Parathyroid adenoma (tissue), 2 donors: ENCODE measurements at regions not wholly inside any gene's neighbourhood (a gene's known extent, or its start where the extent isn't known, plus 50 kb on each side); places are given as distances from the start of the nearest gene placed in this dataset.

Experiments
- H2AFZ ChIP-seq: fragments of 300-600 bp; sonication (generic); one replicate; pipeline ENCODE4 v1.7.0; 2017; ENCODE audit warnings: antibody characterized with exemption, mild to moderate bottlenecking
- H3K27ac ChIP-seq: fragments of 300-600 bp; sonication (generic); one replicate; pipeline ENCODE4 v1.7.0; 2017
- H3K27me3 ChIP-seq: fragments of 300-600 bp; sonication (generic); one replicate; pipeline ENCODE4 v1.7.0; 2017; ENCODE audit warnings: low read length; ENCODE audit not compliant: control insufficient read depth, insufficient read depth
- H3K36me3 ChIP-seq: fragments of 300-600 bp; sonication (generic); one replicate; pipeline ENCODE4 v1.7.0; 2017; ENCODE audit warnings: low read length; ENCODE audit not compliant: control insufficient read depth, insufficient read depth
- H3K4me1 ChIP-seq: fragments of 300-600 bp; sonication (generic); one replicate; pipeline ENCODE4 v1.7.0; 2017; ENCODE audit warnings: control low read depth
- H3K4me2 ChIP-seq: fragments of 300-600 bp; sonication (generic); one replicate; pipeline ENCODE4 v1.7.0; 2017; ENCODE audit warnings: low read length
- H3K4me3 ChIP-seq: fragments of 300-600 bp; sonication (generic); one replicate; pipeline ENCODE4 v1.7.0; 2017; ENCODE audit warnings: low read depth, low read length
- H3K79me2 ChIP-seq: fragments of 300-600 bp; sonication (generic); one replicate; pipeline ENCODE4 v1.7.0; 2017; ENCODE audit warnings: control low read depth
- H3K9ac ChIP-seq: fragments of 300-600 bp; sonication (generic); one replicate; pipeline ENCODE4 v1.7.0; 2017; ENCODE audit warnings: mild to moderate bottlenecking
- H3K9me3 ChIP-seq: fragments of 300-600 bp; sonication (generic); one replicate; pipeline ENCODE4 v1.7.0; 2017; ENCODE audit warnings: low read length; ENCODE audit not compliant: control insufficient read depth
- CTCF ChIP-seq: fragments of 300-600 bp; sonication (generic); IDR thresholded peaks from one replicate; pipeline ENCODE4 v1.7.0; 2017; ENCODE audit warnings: antibody characterized with exemption, mild to moderate bottlenecking
- donor health status: primary hyperparathyroidism.

GRCh38 chr13:97780486-97780885 is 173.0 kb upstream of the IPO5 start:
- Histone ChIP-seq H2AFZ (no peak overlapping the region), H3K36me3 (no peaks in the 10 kb centered on the region), H3K4me1 (no peaks in the 10 kb centered on the region), H3K79me2 (no peaks in the 10 kb centered on the region), H3K4me3 (no peak overlapping the region), H3K27me3 (no peaks in the 10 kb centered on the region), H3K27ac (no peak overlapping the region), H3K4me2 (no peak overlapping the region), H3K9me3 (no peaks in the 10 kb centered on the region), H3K9ac (no peak overlapping the region)
- TF ChIP-seq CTCF, result no peak

DNA sequence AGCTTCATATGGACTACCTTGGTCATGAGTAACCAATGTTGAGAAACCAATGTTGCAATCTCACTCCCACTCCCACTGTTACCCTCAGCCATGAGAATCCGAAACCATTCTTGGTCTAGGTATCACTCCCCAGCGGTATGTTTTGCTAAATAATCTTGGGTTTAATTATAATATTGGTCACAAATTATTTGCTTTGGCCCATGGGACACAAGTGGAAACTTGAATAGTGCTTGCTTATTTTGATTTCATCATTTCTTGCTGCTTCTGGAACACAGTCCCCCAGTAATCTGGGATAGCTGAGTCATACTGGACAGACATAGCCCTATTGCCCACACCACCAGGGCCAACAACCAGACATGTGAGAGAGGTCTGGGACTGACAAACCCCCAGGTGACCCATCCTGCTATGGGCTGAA is 171.6 kb upstream of the IPO5 start:
- Histone ChIP-seq H3K9ac (no peak overlapping the region), H3K36me3 (no peaks in the 10 kb centered on the region), H2AFZ (no peak overlapping the region), H3K4me1 (no peaks in the 10 kb centered on the region), H3K27ac (no peak overlapping the region), H3K79me2 (no peaks in the 10 kb centered on the region), H3K27me3 (no peaks in the 10 kb centered on the region), H3K4me2 (no peak overlapping the region), H3K4me3 (no peak overlapping the region), H3K9me3 (no peaks in the 10 kb centered on the region)
- TF ChIP-seq CTCF, result no peak

GRCh38 chr13:97786510-97786909 is 167.0 kb upstream of the IPO5 start:
- TF ChIP-seq CTCF, result no peak
- Histone ChIP-seq H3K9ac (no peak overlapping the region), H3K27me3 (no peaks in the 10 kb centered on the region), H3K4me3 (no peak overlapping the region), H3K27ac (no peak overlapping the region), H3K4me2 (no peak overlapping the region), H3K79me2 (no peaks in the 10 kb centered on the region), H3K4me1 (no peaks in the 10 kb centered on the region), H3K36me3 (no peaks in the 10 kb centered on the region), H2AFZ (no peak overlapping the region), H3K9me3 (no peaks in the 10 kb centered on the region)

DNA sequence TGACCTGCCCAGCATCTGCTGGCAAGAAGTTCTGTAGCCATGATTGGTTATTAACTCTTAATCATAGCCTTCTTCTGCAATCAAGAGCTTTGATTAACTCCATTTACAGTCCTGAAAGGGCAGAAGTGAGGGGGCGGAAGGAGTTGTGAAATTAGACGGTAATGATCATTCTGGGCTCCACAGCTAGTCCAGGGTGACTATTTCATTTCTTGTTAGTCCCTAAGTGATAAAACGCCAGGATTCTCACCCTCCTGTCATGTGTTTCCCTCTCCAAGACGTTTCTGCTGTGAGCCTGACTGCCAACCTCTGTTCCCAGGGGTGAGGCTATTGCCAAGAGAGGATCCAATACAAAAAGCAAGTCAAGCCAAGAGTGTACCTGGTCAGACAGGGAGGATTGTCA is 155.9 kb upstream of the IPO5 start:
- no peaks in the 10 kb centered on the region for H3K79me2 ChIP-seq
- no peak overlapping the region for H3K9ac ChIP-seq
- TF ChIP-seq CTCF, result no peak
- no peaks in the 10 kb centered on the region for H3K9me3 ChIP-seq
- H3K27ac ChIP-seq, result peak overlapping the region; percentile 7
- H3K36me3 ChIP-seq, result peaks cover 3% of the 10 kb centered on the region
- H2AFZ ChIP-seq, result peak overlapping the region; percentile 33
- H3K4me2 ChIP-seq, result no peak overlapping the region
- H3K4me1 ChIP-seq, result peaks cover 9% of the 10 kb centered on the region
- no peaks in the 10 kb centered on the region for H3K27me3 ChIP-seq
- H3K4me3 ChIP-seq, result no peak overlapping the region

GRCh38 chr13:97798171-97798821 is 155.2 kb upstream of the IPO5 start:
- H3K27me3 ChIP-seq, result no peaks in the 10 kb centered on the region
- no peak overlapping the region for H3K4me2 ChIP-seq
- TF ChIP-seq CTCF, result no peak
- no peak overlapping the region for H2AFZ ChIP-seq
- no peak overlapping the region for H3K4me3 ChIP-seq
- peaks cover 3% of the 10 kb centered on the region for H3K36me3 ChIP-seq
- no peaks in the 10 kb centered on the region for H3K79me2 ChIP-seq
- no peak overlapping the region for H3K9ac ChIP-seq
- H3K4me1 ChIP-seq, result peaks cover 9% of the 10 kb centered on the region
- H3K9me3 ChIP-seq, result no peaks in the 10 kb centered on the region
- peak overlapping the region; percentile 7 for H3K27ac ChIP-seq
